Central memory CD8-positive, alpha-beta T cell (primary cell): ENCODE measurements at regions not wholly inside any gene's neighbourhood (a gene's known extent, or its start where the extent isn't known, plus 50 kb on each side); places are given as distances from the start of the nearest gene placed in this dataset.
"Not testable (repeated sequence)": the region's sequence is repeated elsewhere in the genome, so short reads cannot be mapped to it uniquely, and the experiment has no call there.

Experiments
- ATAC-seq: fragments of 150-1000 bp; cut with Tn5 transposase; replicated peaks from 2 replicates; pipeline ENCODE4 v1.10.0; 2022; ENCODE audit warnings: mild to moderate bottlenecking, moderate FRiP score, moderate number of reproducible peaks; ENCODE audit not compliant: poor library complexity, severe bottlenecking; ENCODE audit errors: extremely low read depth
- DNase-seq, 2 donors: peaks; one replicate each; pipeline ENCODE4 v3.0.0; 2021; ENCODE audit warnings: low spot score in 2 of 2
- H3K27ac Mint-ChIP-seq: one replicate; pipeline ENCODE4 v1.8.0; 2022; ENCODE audit warnings: low read depth, mild to moderate bottlenecking, moderate library complexity, mixed read lengths
- H3K27me3 Mint-ChIP-seq: one replicate; pipeline ENCODE4 v1.8.0; 2022; ENCODE audit warnings: mixed read lengths
- H3K36me3 Mint-ChIP-seq: one replicate; pipeline ENCODE4 v1.8.0; 2022; ENCODE audit warnings: mild to moderate bottlenecking, moderate library complexity, mixed read lengths; ENCODE audit not compliant: insufficient read depth
- H3K4me1 Mint-ChIP-seq: one replicate; pipeline ENCODE4 v1.8.0; 2022; ENCODE audit warnings: mixed read lengths
- H3K4me3 Mint-ChIP-seq: one replicate; pipeline ENCODE4 v1.8.0; 2022; ENCODE audit warnings: mild to moderate bottlenecking, moderate library complexity, mixed read lengths
- H3K9me3 Mint-ChIP-seq: one replicate; pipeline ENCODE4 v1.8.0; 2022; ENCODE audit warnings: mixed read lengths

GRCh38 chr3:182023843-182024242, 312.1 kb downstream of the SOX2 start:
- no peaks in the 10 kb centered on the region for H3K4me1 Mint-ChIP-seq
- no peak overlapping the region for H3K27ac Mint-ChIP-seq
- no peaks in the 10 kb centered on the region for H3K9me3 Mint-ChIP-seq
- no peak overlapping the region for H3K4me3 Mint-ChIP-seq
- no peaks in the 10 kb centered on the region for H3K27me3 Mint-ChIP-seq
- ATAC-seq (no peak), DNase-seq (no peak)
- no peaks in the 10 kb centered on the region for H3K36me3 Mint-ChIP-seq

DNA sequence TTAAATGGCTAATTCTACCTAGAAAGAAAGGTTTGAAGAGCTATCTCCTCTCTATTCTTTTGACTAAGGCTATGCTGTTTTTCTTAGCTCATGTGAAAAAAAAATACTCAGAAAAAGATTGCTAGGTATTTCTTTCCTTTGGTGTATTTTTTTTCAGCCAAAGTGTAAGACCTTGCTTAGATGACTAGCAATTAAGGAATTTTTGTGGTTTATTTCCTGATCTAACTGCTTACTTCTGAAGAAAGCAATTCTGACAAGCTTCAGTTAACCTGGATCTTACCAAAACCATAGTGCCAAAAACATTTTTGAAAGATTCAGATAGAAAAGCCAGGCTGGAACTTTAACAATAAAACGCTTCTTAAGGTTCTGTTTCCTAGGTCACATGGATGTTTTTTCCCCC, 315.6 kb downstream of the SOX2 start:
- H3K27me3 Mint-ChIP-seq = no peaks in the 10 kb centered on the region
- H3K36me3 Mint-ChIP-seq = no peaks in the 10 kb centered on the region
- H3K4me1 Mint-ChIP-seq = no peaks in the 10 kb centered on the region
- no peak overlapping the region for H3K27ac Mint-ChIP-seq
- no peak for DNase-seq
- ATAC-seq = no peak
- no peak overlapping the region for H3K4me3 Mint-ChIP-seq
- H3K9me3 Mint-ChIP-seq = no peaks in the 10 kb centered on the region

GRCh38 chr3:182028081-182028480, 316.4 kb downstream of the SOX2 start:
- Mint-ChIP-seq H3K4me3 (no peak overlapping the region), H3K27ac (no peak overlapping the region), H3K27me3 (no peaks in the 10 kb centered on the region), H3K4me1 (no peaks in the 10 kb centered on the region), H3K9me3 (peaks cover under 1% of the 10 kb centered on the region), H3K36me3 (no peaks in the 10 kb centered on the region)
- ATAC-seq = no peak
- no peak for DNase-seq

GRCh38 chr3:182034231-182034630, 322.5 kb downstream of the SOX2 start:
- not testable (repeated sequence) for H3K27me3 Mint-ChIP-seq, H3K27ac Mint-ChIP-seq, H3K36me3 Mint-ChIP-seq, H3K4me3 Mint-ChIP-seq, DNase-seq, H3K4me1 Mint-ChIP-seq, ATAC-seq
- peaks cover 14% of the 10 kb centered on the region for H3K9me3 Mint-ChIP-seq

GRCh38 chr3:182035324-182035723, 323.6 kb downstream of the SOX2 start:
- ATAC-seq (no peak), DNase-seq (no peak)
- Mint-ChIP-seq H3K27ac (no peak overlapping the region), H3K4me3 (no peak overlapping the region), H3K27me3 (no peaks in the 10 kb centered on the region), H3K36me3 (no peaks in the 10 kb centered on the region), H3K4me1 (no peaks in the 10 kb centered on the region), H3K9me3 (peaks cover 14% of the 10 kb centered on the region)

DNA sequence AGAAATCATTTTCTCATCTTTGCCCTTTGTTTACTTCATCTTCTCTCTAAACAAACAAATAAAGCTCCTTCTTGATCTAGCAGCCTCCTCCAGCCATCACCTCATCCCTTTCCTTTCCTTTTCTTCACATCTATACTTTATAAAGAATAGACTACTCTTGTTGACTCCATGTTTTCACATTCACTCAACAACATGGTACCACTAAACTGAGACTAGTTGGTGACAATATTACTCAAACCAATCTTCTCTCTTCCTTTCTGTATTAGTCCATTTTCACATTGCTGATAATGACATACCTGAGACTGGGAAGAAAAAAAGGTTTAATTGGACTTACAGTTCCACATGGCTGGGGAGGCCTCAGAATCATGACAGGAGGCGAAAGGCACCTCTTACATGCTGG, 324.7 kb downstream of the SOX2 start:
- no peak for ATAC-seq
- DNase-seq = no peak
- H3K9me3 Mint-ChIP-seq = peaks cover 14% of the 10 kb centered on the region
- H3K27me3 Mint-ChIP-seq = no peaks in the 10 kb centered on the region
- H3K4me3 Mint-ChIP-seq = no peak overlapping the region
- H3K27ac Mint-ChIP-seq = no peak overlapping the region
- no peaks in the 10 kb centered on the region for H3K4me1 Mint-ChIP-seq
- H3K36me3 Mint-ChIP-seq = no peaks in the 10 kb centered on the region

- no peak overlapping the region for H3K27ac Mint-ChIP-seq
- H3K9me3 Mint-ChIP-seq = no peaks in the 10 kb centered on the region
- no peaks in the 10 kb centered on the region for H3K36me3 Mint-ChIP-seq
- H3K27me3 Mint-ChIP-seq = no peaks in the 10 kb centered on the region
- no peak overlapping the region for H3K4me3 Mint-ChIP-seq
- no peak for DNase-seq
- no peak for ATAC-seq
- no peaks in the 10 kb centered on the region for H3K4me1 Mint-ChIP-seq
Measured at GRCh38 chr3:182041668-182042291, 330.1 kb downstream of the SOX2 start.

DNA sequence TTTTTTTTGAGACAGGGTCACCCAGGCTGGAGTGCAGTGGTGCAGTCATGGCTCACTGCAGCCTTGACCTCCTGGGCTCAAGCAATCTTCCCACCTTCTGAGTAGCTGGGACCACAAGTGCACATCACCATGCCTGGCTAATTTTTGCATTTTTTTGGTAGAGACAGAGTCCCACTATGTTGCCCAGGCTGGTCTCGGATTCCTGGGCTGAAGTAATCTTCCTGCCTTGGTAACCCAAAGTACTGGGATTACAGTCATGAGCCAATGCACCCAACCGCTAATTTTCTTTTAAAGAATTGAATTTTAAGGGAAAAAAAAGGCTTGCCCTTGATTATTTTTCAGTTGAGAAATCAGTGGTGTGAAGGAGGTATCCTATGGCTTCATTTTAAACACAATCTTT, 334.0 kb downstream of the SOX2 start:
- H3K27ac Mint-ChIP-seq = no peak overlapping the region

GRCh38 chr3:182046166-182046764, 334.5 kb downstream of the SOX2 start:
- H3K27me3 Mint-ChIP-seq = no peaks in the 10 kb centered on the region
- no peak overlapping the region for H3K4me3 Mint-ChIP-seq
- H3K4me1 Mint-ChIP-seq = no peaks in the 10 kb centered on the region

More for the DNA sequence above, 334.0 kb downstream of the SOX2 start:
- no peaks in the 10 kb centered on the region for H3K36me3 Mint-ChIP-seq
- no peak for ATAC-seq
- H3K9me3 Mint-ChIP-seq = no peaks in the 10 kb centered on the region
- DNase-seq = no peak
- no peaks in the 10 kb centered on the region for H3K4me1 Mint-ChIP-seq
- H3K4me3 Mint-ChIP-seq = no peak overlapping the region
- no peaks in the 10 kb centered on the region for H3K27me3 Mint-ChIP-seq

GRCh38 chr3:182050932-182051331, 339.2 kb downstream of the SOX2 start:
- ATAC-seq = no peak
- Mint-ChIP-seq H3K4me3 (no peak overlapping the region), H3K9me3 (peaks cover 5% of the 10 kb centered on the region), H3K36me3 (no peaks in the 10 kb centered on the region), H3K27me3 (no peaks in the 10 kb centered on the region), H3K4me1 (no peaks in the 10 kb centered on the region), H3K27ac (no peak overlapping the region)
- no peak for DNase-seq

More at GRCh38 chr3:182046166-182046764, 334.5 kb downstream of the SOX2 start:
- Mint-ChIP-seq H3K9me3 (no peaks in the 10 kb centered on the region), H3K36me3 (no peaks in the 10 kb centered on the region), H3K27ac (no peak overlapping the region)
- DNase-seq (no peak), ATAC-seq (no peak)

DNA sequence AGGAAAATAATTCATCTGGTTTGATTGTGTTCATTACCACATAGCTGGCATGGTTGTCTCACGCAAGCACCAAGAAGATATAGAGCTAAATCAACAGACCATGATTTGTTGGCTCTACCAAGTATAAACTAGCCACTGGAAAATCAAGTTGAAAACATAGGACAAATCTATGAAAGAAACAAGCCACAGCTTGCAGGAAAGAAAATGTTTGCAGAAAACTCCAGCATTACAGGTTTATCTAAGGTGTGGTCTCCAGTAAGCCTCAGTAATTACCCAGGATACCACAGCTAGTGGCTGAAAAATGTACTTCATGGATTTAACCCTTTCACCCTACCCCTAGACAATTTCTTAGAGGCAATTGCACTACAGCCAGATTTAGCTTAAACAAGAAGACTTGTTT, 340.6 kb downstream of the SOX2 start:
- no peak overlapping the region for H3K27ac Mint-ChIP-seq
- H3K4me3 Mint-ChIP-seq = no peak overlapping the region
- no peaks in the 10 kb centered on the region for H3K36me3 Mint-ChIP-seq

DNA sequence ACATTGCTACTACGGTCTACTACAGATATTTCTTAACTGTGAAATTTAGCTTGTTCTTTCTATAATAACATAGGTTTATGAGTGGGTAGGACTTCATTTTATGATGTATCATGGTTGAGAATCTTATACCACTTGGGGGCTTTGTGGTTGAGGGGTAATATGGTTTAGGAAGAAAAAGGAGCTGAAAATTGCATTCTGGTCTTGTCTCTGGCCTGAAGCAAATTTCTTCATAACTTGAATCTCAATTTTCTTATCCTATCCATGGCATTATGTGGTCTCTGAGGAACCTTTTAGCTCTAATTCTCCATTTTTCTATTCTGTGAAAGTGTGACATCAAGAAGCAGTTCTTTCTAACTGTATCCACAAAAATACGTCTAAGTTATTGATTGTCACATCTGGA, 341.0 kb downstream of the SOX2 start:
- H3K36me3 Mint-ChIP-seq = no peaks in the 10 kb centered on the region
- no peaks in the 10 kb centered on the region for H3K27me3 Mint-ChIP-seq
- no peak overlapping the region for H3K27ac Mint-ChIP-seq
- H3K4me3 Mint-ChIP-seq = no peak overlapping the region
- no peaks in the 10 kb centered on the region for H3K4me1 Mint-ChIP-seq
- DNase-seq = no peak
- no peak for ATAC-seq
- peaks cover 6% of the 10 kb centered on the region for H3K9me3 Mint-ChIP-seq

More for the DNA sequence above, 340.6 kb downstream of the SOX2 start:
- no peaks in the 10 kb centered on the region for H3K4me1 Mint-ChIP-seq
- ATAC-seq (no peak), DNase-seq (no peak)
- H3K9me3 Mint-ChIP-seq = peaks cover 5% of the 10 kb centered on the region
- no peaks in the 10 kb centered on the region for H3K27me3 Mint-ChIP-seq

GRCh38 chr3:182058488-182058887, 346.8 kb downstream of the SOX2 start:
- Mint-ChIP-seq H3K27me3 (no peaks in the 10 kb centered on the region), H3K27ac (no peak overlapping the region)
- ATAC-seq = no peak

More at GRCh38 chr3:182058488-182058887, 346.8 kb downstream of the SOX2 start:
- Mint-ChIP-seq H3K4me3 (no peak overlapping the region), H3K9me3 (peaks cover 11% of the 10 kb centered on the region), H3K36me3 (no peaks in the 10 kb centered on the region), H3K4me1 (no peaks in the 10 kb centered on the region)
- no peak for DNase-seq
